ENCODE measurements at regions not wholly inside any gene's neighbourhood (a gene's known extent, or its start where the extent isn't known, plus 50 kb on each side); places are given as distances from the start of the nearest gene placed in this dataset.

DNA sequence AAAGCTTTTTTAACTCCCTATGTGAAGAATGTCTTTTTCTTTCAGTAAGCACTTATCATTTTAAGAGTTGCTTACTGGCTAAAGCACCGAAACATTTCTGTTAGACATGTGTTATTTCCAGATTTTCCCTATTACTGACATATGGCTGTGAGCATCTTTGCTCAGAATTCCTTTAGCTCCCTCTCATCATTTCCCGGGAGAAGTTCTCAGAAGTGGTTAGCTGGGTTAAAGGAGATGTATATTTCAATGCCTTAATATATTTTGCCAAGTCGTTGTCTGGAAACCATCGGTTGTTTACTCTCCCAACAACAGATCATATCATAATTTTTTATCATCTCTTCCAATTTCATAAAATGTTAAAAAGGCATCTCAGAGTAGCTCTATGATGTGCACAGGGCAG is 396.5 kb downstream of the OCA2 start:
- DNase-seq, result no peak

DNA sequence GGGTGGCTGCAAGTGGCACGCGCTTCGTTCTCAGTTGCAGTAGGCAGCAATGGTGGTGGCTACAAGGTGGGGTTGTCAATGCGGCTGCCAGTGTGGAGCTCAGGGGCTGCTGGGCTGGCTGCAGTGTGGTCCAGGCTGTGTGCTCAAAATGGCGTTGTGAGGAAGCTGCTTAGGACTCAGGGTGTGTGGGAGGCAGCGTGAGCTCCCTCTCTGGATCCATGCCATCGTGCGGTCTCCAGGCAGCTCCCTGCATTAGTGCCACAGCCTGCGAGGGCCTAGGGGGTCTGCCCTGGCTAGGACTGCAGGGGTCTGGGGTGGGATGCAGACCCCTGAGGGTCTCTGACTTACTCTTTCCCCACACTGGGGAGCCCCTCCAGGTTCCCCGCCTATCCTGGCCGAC is 397.2 kb downstream of the OCA2 start:
- DNase-seq, result no peak

DNA sequence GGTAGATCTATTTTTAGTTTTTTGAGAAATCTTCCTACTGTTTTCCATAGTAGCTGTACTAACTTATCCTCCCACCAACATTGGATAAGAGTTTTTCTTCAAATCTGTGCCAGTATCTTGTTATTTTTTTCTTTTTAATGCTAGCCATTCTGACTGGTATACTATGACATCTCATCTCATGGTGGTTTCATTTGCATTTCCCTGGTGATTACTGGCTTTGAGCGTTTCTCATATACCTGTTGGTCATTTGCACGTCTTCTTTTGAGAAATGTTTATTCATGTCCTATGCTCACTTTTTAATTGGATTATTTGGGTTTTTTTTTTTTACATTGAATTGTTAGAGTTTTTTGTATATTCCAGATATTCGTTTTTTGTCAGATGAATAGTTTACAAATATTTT is 398.1 kb downstream of the OCA2 start:
- DNase-seq, result no peak

DNA sequence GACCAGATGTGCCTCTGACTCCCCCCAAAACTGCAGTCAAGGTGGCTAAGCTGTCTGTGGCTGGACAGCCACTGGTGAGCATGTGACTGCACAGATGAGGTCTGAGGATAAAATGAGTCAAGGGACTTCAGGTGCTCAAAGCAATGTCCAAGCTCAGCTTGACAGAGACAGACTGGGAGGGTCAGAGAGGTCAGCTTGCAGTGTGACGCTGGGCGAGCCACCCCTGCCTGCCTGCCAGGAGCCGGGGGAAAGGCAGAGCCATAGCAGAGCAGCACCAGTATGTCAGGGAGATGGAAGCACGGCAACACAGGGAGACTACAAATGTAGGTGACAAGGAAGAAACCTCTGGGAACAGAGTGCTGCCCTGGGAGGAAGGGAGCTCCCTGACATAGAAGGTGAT is 399.4 kb downstream of the OCA2 start:
- no peak for DNase-seq

DNA sequence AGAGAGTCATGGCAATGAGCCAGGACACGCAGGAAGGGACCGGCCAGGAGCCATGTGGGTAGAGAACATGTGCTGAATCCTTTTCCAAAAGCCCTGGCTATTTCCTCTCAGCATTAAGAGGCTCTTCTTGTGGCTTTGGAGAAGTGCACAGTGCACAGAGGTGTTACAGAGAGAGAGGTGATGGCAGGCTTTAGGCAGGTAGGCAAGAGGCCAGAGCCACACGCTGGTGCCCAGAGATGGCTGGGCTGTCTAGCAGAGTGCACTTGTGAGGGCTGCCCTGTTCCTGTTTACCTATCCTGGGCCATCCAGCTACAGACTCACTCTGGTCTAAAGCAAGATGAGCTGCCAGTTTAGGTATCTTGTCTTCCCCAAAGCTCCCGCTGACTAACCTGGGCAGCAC is 402.6 kb downstream of the OCA2 start:
- no peak for DNase-seq

DNA sequence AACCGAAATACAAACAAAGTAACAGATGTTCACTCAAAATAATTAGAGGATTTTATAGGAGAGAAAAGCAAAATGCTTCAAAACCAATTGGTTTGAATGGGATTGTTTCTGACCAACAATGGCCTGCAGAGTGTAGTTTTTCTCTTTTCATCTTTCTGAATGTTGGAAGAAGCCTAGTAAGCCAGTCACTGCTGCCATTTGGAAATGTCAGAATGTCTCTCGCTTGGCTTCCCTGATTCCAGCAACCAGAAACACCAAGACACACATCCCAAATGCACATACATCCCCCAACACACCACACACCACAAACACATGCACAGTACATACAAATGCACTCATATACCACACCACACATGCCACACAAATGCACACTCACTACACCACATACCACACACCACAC is 403.4 kb downstream of the OCA2 start:
- no peak for DNase-seq

DNA sequence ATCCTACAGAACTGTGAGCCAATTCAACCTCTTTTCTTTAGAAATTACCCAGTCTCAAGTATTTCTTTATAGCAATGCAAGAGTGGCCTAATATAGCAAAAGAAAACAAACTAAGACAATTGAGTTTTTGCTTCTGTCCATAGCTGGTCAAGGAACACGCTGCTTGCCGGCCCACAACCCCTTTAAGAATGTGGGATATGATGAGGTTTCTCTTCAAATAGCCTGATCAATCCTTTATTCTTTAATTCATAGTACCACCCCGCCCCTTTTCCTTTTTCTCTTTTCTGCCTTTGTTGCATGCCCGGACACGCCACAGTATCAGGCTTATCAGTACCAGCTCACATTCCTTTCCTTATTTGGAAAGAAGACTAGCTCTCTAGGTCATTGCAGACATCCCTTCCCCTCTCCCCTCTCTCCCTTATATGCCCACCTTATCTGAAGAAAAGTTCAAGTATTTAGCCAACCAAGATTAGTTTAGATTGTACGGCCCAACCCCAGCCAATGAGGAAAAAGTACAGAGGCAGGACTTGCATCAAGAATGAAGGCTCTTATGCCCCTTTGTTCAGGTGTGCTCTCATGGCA is 404.5 kb downstream of the OCA2 start:
- DNase-seq, result no peak

DNA sequence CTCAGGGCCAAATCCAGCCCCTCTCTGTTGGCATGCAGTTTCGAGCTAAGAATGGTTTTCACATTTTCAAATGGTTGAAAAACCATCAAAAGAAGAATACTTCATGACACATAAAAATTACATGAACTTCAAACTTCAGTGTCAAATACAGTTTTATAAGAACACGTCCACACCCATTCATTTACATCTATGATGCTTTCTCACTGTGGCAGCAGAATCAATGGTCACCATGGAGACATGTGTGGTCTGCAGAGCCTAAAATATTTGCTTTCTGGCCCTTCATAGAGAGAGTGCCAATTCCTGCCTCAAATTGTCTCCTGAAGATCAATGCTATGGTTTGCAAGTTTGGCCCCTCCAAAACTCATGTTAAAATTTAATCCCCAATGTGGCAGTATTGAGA is 405.8 kb downstream of the OCA2 start:
- DNase-seq, result no peak

DNA sequence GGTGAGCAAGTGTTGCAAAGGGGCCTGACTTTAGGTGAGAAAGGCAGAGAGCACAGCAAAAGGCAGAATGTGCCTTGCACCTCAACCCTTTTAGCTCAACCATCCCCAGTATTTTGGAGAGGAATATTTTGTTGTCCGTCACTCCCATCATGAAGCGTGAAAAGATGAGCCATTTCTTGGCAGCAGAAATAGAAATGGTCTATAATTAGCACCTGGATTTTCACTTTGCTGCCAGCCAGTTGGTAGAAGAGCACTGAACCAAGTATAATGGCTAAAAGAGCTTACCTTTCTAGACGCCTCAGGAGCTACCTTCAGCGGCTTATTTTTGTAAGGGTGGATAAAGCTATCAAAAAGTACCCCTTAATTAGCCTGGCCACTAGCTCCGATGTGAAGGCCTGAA is 406.7 kb downstream of the OCA2 start:
- no peak for DNase-seq

DNA sequence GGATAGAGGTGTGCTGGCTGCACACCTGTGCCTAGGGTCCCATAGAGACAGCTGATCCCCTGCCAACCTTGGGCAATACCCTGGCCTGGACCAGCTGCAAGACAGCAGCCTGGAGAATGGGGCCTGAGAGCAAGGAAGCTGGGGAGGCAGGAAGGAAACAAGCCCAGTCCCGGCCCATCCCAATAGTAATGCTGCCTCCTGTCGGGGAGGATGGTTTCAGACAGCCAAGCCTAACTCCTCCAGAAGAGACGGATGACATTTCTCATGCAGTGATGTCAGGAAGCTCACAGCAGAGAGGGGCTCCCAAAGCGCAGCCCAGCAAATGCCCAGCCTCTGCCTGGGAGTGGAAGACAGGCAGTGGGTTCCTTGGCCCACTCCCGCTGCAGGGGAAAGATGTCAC is 408.8 kb downstream of the OCA2 start:
- DNase-seq, result no peak

DNA sequence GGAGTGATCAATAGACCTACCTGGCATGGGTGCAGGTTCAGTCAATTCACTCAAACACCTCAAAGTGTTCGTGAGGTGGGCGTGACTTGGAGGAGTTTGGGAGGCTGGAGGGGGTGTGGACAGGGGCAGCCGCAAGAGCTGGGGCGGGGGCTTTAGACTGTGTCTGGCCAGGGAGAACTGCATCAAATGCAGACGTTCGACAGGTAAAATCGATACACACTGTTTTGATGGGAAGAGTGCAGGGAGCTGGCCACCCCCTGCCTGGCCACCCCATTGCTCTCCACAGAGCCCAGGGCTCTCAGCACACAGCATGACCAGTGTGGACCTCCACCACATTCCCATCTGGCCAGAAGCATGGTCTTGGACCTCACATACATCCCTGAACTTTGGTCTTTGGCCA is 412.1 kb downstream of the OCA2 start:
- no peak for DNase-seq

DNA sequence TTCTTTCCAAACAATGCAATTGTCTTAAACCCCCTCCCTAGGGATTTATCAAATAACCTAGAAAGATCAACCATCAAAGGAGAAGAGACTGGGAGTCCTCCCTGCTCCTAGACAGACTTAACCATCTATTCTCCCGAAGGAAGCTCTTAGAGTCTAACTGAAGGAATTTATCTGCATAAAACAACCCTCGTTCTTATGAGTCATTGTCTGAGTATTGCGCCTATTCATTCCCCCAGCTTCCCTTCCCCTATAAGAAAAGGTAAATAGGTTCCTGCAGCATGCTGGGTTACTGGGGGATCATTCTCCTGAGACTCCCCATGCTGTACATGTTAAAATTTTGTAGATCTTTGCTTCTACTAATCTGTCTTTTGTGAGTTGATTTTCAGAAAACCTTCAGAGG is 412.7 kb downstream of the OCA2 start:
- no peak for DNase-seq

DNA sequence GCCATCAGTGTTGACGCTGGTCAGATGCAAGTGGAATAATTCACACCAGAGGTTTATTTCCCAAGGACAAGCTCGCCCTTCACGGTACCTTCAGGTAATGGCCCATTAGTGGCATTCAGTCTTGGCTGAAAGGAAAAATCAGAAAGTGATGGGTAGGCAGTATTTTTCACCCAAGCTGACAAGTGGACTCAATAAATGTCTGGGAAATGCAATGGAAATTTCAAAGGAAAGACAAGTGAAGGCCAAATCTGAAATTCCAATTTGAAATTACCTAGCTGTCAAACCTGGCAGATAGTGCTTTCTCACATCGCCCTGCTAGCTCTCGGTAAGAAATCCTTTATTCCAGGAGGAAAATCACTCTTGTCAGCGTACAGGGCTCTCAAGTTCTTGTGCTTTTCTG is 413.5 kb downstream of the OCA2 start:
- DNase-seq, result no peak

DNA sequence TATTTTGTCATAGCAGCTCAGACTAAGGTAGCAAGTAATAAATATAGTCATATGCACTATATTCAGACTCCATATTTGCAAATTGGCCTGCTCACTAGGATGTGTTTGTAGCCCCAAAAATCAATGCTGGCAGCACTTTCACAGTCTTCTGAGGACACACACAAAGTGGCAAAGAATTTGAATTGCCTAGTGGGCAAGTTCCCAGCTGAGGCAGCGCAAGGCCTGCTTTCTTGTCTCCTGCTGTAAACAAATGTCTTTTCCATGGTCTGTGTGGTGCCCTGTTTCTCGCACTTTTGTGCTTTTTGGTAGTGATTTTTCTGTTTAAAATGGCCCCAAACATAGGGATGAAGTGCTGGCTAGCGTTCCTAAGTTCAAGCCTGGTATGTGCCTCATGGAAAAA is 416.0 kb downstream of the OCA2 start:
- no peak for DNase-seq

DNA sequence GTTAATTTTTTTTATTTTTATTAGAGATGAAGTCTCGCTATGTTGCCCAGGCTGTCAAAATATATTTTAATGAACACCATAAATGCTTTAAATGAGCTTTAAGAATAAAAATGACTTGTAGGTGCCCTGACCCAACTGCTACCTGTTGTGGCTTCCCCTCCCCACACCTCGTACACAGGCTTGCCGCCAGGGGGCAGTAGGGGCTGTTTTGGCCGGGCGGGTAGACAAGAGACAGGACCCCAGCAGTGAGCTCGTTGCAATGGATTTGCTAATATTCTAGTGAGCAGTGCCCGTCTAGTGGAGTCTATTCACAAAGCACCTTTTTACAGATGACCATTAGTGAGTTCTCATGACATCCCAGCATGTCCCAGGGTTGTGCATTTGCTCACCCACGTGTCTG is 418.1 kb downstream of the OCA2 start:
- DNase-seq, result peak; percentile 5

DNA sequence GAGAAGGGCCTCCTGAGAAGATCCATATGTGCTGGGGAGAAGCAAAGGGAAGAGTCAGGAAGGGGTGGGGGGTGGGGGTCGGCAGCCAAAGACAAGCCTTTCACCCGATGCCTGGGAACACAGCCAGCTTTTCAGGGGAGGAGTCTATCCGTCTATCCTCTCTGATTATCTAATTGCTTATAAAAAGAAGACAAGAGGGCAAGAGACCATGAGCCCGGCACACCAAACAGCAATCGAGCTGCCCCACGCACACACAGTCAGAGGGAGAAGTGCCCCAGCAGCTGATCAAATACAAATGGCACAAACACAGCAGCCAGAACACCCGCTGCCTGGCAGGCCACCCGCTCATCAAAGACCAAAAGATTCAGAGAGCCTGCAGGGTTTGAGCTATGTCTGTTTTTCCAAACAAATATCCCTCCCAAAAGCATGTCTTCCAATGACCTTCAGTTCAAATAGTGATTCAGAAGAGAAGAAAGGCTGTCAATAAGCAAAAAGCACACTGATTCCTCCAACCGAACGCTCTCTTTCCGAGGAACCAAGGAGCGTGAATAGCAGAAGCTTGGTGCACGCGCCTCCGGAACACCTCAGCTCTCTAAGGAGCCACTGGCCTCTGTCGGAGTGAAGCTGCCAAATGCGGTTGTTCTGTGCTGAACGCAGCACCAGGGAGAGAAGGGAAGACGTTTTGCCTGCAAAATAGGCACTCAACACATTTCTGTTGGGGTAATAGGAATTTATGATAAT is 419.2 kb downstream of the OCA2 start:
- DNase-seq, result no peak

DNA sequence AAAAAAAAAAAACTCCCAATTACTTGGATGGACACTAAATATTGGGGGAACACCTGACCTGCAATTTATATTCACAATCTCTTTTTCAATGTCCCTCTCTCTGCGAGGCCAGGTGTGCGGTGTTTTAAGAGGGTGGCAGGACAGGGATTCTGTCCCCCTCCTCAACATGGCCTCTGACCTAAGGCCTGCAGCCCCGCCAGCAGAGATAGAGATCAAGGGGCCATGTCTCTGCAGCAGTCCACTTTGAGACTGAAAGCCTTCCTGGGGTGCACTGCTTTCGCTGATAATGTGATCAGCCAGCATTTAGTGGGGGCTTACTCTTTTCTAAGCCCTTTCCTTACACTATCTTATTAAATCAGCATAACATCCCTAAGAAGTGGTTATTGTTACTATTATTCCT is 419.9 kb downstream of the OCA2 start:
- no peak for DNase-seq

DNA sequence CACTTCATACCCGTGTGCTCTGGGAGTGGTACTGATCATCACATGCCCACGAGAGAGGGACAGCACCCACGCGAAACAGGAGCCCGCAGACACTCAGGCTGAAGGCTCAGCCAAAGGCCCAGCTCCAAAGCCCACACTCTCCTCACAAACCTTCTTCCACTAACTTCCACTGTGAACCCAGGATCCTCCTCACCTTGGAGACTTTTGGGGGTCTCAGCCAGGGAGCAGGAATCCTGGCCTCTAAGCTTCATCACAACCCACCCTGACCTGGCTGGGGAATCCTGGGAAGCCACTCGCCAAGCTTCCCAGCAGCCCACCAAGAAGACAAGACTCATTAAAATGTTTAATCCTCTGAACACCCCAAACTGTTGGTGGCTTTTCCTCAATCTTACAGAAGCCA is 421.2 kb downstream of the OCA2 start:
- DNase-seq, result no peak

DNA sequence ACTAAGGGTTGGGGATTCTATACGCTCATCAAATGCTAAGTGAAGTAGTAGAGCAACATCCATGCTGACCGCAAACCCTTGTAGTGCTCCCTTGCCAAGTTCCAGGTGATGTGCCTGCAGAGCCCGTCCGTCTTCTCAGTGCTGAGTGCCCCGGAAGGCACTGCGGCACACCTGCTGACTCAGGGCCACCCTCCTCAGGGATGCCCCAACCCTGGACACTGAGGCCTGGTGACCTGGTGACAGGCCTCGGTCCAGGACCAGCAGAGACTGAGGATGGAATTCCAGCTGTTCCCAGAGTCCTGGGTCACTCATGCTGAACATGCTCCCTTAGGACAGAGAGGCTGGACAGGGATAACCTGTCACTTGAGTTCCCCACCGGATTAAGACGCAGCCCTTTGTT is 422.5 kb downstream of the OCA2 start:
- no peak for DNase-seq

DNA sequence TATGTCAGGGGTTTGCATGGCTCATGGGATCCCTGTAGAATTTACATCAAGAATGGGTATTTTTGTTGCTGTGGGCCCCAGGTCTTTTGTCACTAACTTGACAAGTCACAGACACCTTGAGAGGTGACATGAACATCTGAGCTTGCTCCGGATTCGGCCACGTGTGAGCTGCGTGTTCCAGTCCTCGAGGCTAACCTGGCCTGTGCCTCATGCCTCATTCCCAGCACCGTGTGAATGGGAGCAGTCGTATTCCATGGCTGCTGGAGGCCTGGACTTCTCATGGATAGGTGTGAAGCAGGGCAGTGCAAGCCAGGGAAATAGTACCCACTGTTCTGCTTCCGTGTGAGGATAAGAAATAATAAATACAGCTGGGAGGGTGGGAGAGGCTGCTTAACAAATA is 423.5 kb downstream of the OCA2 start:
- no peak for DNase-seq

DNA sequence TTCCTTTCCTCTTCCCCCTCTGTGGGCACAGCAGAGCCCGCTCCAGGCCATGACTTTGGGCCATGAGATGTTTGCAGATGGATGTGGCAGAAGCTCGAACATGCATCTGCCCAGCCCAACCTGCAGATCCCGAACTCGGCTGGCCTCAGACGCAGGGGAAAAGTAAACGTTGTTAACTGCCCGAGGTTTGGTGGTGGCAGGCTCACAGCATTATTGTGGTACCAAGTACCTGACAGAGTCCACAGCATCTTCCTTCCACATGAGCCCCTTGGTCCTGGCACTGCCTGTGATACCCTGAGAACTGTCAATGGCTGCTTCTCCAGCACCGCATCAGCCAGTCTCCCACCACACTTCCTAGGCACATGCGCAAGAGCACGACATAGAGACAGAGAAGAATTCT is 424.3 kb downstream of the OCA2 start:
- DNase-seq, result no peak

DNA sequence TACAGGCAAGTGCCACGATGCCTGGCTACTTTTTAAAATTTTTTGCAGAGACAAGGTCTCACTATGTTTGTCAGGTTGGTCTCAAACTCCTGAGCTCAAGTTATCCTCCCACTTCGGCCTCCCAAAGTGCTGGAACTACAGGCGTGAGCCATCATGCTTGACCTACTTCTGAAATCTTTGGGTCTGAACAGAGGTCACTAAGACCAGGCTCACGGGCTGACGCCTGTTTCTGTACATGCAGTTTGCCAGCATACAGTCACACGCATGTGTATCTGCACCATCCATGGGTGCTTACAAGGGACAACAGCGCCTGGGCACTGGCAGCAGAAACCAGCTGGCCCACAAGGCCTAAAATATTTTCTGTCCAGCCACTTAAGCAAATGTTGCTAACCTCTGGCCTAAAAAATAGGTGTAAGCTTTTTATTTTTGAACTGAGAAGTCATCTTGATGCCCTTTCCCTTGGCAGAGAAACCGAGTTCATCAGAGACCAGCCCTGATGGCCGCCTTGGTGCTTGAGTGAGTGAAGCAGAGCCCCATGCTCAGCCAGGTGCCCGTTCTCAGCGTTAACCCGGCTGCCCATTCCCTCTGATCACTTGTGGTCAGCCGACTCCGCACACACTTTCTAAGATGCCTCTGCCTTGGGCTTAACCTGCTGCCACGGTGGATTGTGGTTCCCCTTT is 425.2 kb downstream of the OCA2 start:
- DNase-seq, result no peak

DNA sequence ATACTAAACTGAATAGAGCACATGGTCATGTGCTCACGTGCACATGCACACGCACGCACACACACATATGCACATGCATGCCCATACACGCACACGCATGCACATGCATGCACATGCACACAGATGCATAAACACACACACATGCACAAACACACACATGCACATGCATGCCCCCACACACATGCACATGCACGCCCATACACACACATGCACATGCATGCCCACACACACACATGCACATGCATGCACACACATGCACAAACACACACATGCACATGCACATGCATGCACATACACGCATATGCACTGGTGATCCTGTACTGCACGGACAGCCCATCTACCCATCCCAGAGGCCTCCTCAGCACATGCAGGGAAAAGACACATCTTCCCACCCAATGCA is 426.6 kb downstream of the OCA2 start:
- DNase-seq, result no peak

DNA sequence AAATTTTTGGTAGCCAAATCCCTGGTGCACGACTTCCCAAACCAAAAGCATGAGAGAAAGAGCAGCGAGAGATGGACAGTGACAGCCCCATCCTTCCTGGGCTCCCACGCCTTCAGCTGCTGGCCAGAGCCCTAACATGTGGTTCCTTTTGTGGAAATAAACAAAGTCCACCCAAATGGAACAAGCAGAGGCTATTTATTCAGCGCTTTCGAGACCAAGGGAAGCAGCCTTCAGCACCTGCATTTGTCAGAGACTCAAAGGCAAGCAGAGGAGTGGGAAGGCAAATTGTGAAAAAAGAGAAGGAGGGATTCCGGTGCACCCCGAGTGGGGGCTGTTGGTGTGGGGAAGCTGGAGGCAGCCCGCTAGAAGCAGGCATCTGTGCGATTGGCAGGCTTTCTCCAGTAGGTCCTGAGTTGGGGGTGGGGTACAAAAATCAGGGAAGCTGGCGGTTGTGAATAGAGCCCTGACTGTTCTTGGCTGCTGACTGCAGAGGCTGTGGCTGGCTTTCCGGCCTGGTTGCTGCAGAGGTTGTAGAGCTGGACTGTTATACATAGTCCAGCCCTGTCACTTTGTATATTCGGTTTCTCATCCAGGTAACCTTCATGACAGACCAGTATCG is 427.2 kb downstream of the OCA2 start:
- DNase-seq, result no peak

Data from activated CD4-positive, alpha-beta T cell treated with anti-CD3 and anti-CD28 coated beads, Interleukin-2, amount 50 U/mL, for 16 hours (primary cell).